ENCODE measurements at regions not wholly inside any gene's neighbourhood (a gene's known extent, or its start where the extent isn't known, plus 50 kb on each side); places are given as distances from the start of the nearest gene placed in this dataset.

DNA sequence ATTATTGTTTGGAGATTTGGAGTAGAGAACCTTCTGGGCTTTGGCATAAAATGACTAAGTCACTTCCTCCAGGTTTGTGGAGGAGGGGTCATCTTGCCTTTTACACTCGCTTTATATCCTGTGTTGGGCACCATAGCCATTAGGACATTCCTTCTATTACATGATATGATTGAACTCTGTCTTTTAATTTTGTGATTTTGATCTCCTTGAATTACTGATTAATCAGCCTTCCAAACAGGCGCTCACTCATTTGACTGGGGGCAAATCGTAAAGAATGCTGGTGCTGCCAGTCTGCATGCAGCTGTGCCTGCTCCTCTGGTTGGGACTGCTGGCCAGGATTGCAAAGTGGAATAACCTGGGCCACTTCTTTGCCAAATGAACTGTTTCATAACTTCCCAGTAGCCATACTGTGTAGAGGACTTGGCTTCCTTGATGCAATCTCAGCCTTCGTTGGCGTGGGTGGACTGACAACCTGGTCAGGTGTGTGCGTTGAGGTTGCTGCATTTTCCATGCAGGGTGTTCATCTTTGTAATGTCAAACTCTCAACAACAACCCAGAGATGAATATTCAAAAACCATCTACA, 65.9 kb upstream of the RAB11FIP2 start:
- ChIA-PET CTCF (no interaction called here), POLR2A (no interaction called here)

DNA sequence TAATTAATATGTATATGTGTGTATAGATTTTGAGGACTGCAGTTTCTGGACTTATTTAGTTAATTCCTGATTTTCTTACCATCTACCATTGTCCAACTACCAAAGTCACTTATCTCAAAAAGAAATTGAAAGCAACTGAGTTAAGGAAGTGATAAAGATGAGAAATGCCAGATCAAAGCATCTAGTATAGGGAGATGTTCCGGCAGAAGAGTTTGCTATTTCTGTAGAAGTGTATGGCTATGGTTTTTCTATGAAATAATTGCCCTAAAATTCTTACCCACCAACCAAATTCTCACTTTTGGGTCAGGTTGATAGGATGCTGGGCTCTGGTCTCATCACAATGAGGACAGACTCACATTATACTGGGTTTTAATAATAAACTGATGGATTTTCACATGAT, 64.0 kb upstream of the RAB11FIP2 start:
- POLR2A ChIA-PET: no interaction called here
- CTCF ChIA-PET: no interaction called here

DNA sequence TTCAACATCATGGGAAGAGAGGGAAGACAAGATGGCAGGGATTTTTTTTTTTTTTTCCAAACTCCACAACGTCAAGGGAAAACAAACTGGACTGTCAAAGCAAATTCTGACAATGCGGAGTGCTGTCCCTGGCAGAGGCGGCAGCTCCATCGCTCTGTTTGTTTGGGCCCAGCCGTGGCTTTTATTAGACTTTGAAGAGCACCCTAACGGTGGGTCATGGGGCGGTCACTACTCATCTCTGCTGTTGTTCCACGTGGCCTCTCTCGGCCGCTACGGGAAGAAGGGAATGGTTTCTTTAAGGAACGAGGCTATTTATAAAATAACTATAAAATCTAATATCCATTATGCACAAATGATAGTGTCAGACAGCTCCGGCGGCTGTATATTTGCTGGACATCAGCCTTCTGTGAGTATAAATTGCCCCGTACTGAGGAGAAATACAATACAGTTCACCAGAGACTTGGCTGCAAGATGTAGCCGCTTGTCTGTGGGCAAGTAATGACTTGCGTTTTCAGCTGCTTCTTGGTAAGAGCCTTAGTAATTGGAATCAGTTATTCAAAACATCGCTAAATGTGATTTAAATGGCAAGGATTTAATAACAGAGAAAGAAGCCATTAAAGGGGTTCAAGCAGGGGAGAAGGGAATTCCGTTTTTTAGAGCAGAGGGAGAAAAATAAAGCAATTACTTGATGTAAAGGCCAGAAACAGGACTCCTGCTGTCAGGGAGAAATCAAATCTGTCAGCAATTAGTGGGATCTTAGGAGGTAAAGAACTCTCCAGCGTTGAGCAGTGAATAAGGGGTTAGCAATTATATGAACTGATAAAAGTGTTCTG, 61.7 kb upstream of the RAB11FIP2 start:
- POLR2A ChIA-PET: no interaction called here
- CTCF ChIA-PET: no interaction called here

DNA sequence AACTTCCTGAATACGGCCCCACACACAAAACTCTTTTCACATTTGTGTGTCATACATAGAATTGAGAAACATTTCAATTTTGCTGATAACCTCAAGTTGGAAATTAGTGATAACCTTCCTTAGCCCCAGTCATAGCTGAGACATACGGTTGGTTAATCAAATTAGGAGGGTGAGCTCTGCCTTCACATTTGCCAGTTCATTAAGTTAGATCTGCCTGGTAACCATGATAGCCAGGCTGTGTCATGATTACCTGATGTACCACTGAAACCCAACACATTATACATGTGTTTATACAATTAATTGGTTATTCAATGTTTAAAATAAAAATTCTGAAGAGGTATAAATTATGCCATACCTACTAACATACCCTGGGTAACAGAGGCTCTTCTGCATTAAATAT, 60.8 kb upstream of the RAB11FIP2 start:
- POLR2A ChIA-PET: no interaction called here
- CTCF ChIA-PET: no interaction called here

DNA sequence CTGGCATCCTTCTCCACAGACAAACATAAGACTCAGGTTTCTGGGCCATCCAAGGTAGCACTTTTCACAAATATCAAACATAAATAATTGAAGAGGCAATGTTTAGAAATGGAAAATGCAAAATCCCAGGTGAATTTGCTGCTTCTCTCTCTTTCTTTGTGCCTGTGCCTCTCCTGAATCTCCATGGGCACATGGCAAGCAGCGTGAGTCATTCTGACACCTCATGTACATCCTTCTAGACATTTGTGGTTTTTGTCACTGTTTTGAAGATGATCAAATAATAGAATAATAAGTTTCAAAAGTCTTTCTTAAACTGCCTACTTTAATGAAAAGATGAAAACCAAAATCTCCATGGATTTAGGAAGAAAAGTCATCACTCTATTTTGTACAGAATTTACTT, 60.3 kb upstream of the RAB11FIP2 start:
- POLR2A ChIA-PET: no interaction called here
- CTCF ChIA-PET: no interaction called here

DNA sequence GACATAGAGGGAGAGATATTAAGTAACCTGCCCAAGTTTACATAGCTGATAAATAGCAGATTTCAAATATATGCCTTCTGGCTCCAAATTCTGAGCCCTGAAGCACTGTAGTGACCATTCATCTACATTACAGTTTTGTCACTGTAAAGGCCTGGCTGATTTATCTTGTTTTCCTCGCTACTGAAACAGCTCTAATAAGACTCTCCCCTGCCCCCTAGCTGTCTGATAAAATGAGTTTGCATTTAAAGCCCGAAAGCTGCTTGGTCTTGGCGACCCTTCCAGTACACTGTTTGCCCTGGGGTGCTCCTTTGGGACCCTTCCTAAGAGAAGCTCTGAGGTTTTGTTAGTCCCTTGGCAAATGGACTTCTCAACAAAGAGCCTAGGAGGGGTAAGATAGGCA, 59.7 kb upstream of the RAB11FIP2 start:
- POLR2A ChIA-PET: no interaction called here

DNA sequence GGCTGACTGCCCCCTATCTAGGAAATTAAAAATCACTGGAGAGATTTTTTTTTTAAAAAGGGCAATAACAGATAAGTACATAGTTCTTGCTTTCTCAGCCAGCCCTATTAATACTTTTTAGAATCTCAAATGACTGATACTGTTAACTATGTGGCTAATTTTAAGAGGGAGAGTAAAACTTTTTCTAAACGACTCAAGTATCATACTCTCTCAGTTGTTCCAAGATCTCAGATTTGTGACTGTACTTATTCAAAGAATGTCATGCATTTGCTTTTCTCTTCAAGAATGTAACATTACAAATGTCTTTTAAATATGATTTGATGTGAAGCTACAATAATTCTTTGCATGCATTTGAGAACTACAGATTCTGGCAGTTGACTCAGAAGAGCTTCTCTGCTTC, 55.4 kb upstream of the RAB11FIP2 start:
- POLR2A ChIA-PET: no interaction called here
- CTCF ChIA-PET: no interaction called here

More for the DNA sequence above, 59.7 kb upstream of the RAB11FIP2 start:
- CTCF ChIA-PET: no interaction called here

DNA sequence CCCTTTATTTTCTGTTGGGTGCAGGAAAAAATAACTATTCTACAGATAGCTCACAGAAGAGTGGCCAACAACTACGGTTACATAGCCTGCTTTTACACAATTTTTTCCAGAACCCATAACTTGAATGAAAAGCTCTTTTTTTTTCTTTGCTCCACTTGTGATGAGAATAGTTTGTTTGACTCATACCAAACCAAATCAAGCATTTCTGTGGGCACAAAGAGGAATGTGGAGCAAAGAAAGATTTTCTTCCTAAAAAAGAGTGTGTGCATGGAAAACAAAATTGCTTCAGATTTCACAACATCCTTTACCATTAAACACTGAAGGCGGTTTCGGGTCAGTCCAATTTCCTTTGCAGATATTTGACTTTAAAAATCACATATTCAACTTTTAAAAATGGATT, 54.8 kb upstream of the RAB11FIP2 start:
- ChIA-PET POLR2A (no interaction called here), CTCF (no interaction called here)
